ENCODE measurements at regions not wholly inside any gene's neighbourhood (a gene's known extent, or its start where the extent isn't known, plus 50 kb on each side); places are given as distances from the start of the nearest gene placed in this dataset.

GRCh38 chr13:95440441-95441088, 112.0 kb upstream of the CLDN10 start:
- TF ChIP-seq RAD21 (IDR thresholded peaks at IDR 0.05 in 1 of 2, conservative IDR thresholded peaks at IDR 0.05 in 1 of 2; ENCODE audit: low read depth in 2 of 2, low read length in 2 of 2), result no peak
- TF ChIP-seq SIX5 (IDR thresholded peaks at IDR 0.05; ENCODE audit: low read depth, low read length), result no peak
- TF ChIP-seq RNF2 (IDR thresholded peaks at IDR 0.05; ENCODE audit: borderline replicate concordance, low read depth, low read length, missing control alignments, poor library complexity, severe bottlenecking), result no peak
- no peak for TF ChIP-seq RFX5 (IDR thresholded peaks at IDR 0.05; ENCODE audit: borderline replicate concordance, low read depth, low read length)
- TF ChIP-seq SUZ12 (IDR thresholded peaks at IDR 0.05; ENCODE audit: low read length), result no peak
- TF ChIP-seq TAF1 (IDR thresholded peaks at IDR 0.05; ENCODE audit: low read depth, low read length), result no peak
- TF ChIP-seq ZNF274 (IDR thresholded peaks at IDR 0.05; ENCODE audit: borderline replicate concordance, extremely low read depth, low read length), result no peak
- no peak for TF ChIP-seq SP2 (IDR thresholded peaks at IDR 0.05; ENCODE audit: low read length)
- no peak for TF ChIP-seq YY1 (IDR thresholded peaks at IDR 0.05; ENCODE audit: low read depth, low read length)
- no peak for TF ChIP-seq SP1 (IDR thresholded peaks at IDR 0.05; ENCODE audit: low read depth, low read length)
- TF ChIP-seq TBP (IDR thresholded peaks at IDR 0.05; ENCODE audit: low read depth, low read length), result no peak
- Histone ChIP-seq H2BK20ac (ENCODE audit: low read length) (no peak overlapping the region), H3K23ac (ENCODE audit: insufficient read length) (no peak overlapping the region), H3K4ac (replicated peaks; ENCODE audit: insufficient read length, low read depth, low read length) (no peak overlapping the region), H2AK5ac (ENCODE audit: low read depth, low read length) (no peak overlapping the region), H3K9ac (replicated peaks in 1 of 4; ENCODE audit: extremely low read depth in 1 of 4, low read depth in 3 of 4, low read length in 3 of 4) (no peak overlapping the region), H2BK120ac (replicated peaks; ENCODE audit: low read depth, low read length) (no peak overlapping the region), H3K4me2 (ENCODE audit: insufficient read depth in 1 of 2, low read depth in 2 of 2, low read length in 2 of 2) (no peak overlapping the region), H4K5ac (ENCODE audit: insufficient read length, low read depth, low read length) (no peak overlapping the region), H2BK15ac (ENCODE audit: low read length) (no peak overlapping the region), H4K91ac (replicated peaks; ENCODE audit: insufficient read length, low read length) (no peak overlapping the region), H3K4me3 (ENCODE audit: extremely low read depth in 1 of 4, insufficient read depth in 2 of 4, low read depth in 3 of 4, low read length in 4 of 4) (no peak overlapping the region), H3K27ac (ENCODE audit: low read depth, low read length) (no peak overlapping the region), H3K79me1 (ENCODE audit: low read depth, low read length) (no peaks in the 10 kb centered on the region), H3K36me3 (ENCODE audit: control insufficient read depth in 2 of 4, insufficient read depth in 4 of 4, low read length in 3 of 4) (no peaks in the 10 kb centered on the region), H3K4me1 (replicated peaks in 1 of 4; ENCODE audit: control insufficient read depth in 3 of 4, insufficient read depth in 4 of 4, low read length in 3 of 4) (peaks cover 0 to 5% (median 0%) of the 10 kb centered on the region in 4 experiments; a peak in 1 of 7 replicates), H3K27me3 (replicated peaks in 1 of 4; ENCODE audit: control insufficient read depth in 3 of 4, extremely low read depth in 1 of 4, insufficient read depth in 3 of 4, low read length in 3 of 4) (no peaks in the 10 kb centered on the region), H2BK5ac (ENCODE audit: low read depth, low read length) (no peak overlapping the region), H3K79me2 (ENCODE audit: control insufficient read depth in 1 of 2, insufficient read depth in 2 of 2, low read length in 2 of 2) (no peaks in the 10 kb centered on the region), H2BK12ac (ENCODE audit: low read depth, low read length) (no peak overlapping the region), H3K14ac (ENCODE audit: insufficient read length) (no peak overlapping the region), H3K9me3 (ENCODE audit: insufficient read depth in 2 of 2, low read depth in 1 of 2, low read length in 1 of 2) (no peaks in the 10 kb centered on the region), H2AFZ (ENCODE audit: low read length) (no peak overlapping the region), H4K8ac (ENCODE audit: extremely low read depth, insufficient read depth, low read length) (no peak overlapping the region), H3K23me2 (ENCODE audit: low read depth, low read length) (no peaks in the 10 kb centered on the region), H3K18ac (ENCODE audit: extremely low read depth, low read length) (no peak overlapping the region), H3K56ac (replicated peaks; ENCODE audit: insufficient read length, low read depth, low read length) (no peak overlapping the region), H4K20me1 (replicated peaks in 1 of 2; ENCODE audit: control insufficient read depth in 1 of 2, insufficient read depth in 2 of 2, low read length in 2 of 2) (no peaks in the 10 kb centered on the region)
- WGBS, 2 experiments (ENCODE audit: extremely low coverage in 1 of 2, insufficient coverage in 1 of 2, insufficient read length in 1 of 2, insufficient replicate concordance in 2 of 2, low coverage in 1 of 2, low lambda C conversion rate in 2 of 2, missing lambda C conversion rate in 1 of 2), result 87% methylated on average over 7 of the region's 7 CpGs; no CpG with 5 or more reads in 1 of the 2 experiments
- FAIRE-seq (no peak), DNase-seq (ENCODE audit: low read depth in 1 of 2, low spot score in 2 of 2) (no peak)
- POLR2A ChIA-PET (ENCODE audit: partially characterized antibody), result no interaction called here
- CTCF ChIA-PET (ENCODE audit: partially characterized antibody), result interaction anchor here (1.5 kb wide), 1 partner anchor 251 kb away, joined by 3 read pairs; no protein-coding TSS in a partner anchor

Data from H1 (cell line).